ENCODE measurements at regions not wholly inside any gene's neighbourhood (a gene's known extent, or its start where the extent isn't known, plus 50 kb on each side); places are given as distances from the start of the nearest gene placed in this dataset.

GRCh38 chr20:61044499-61044898 is 207.6 kb upstream of the CDH4 start:
- DNase-seq: no peak

DNA sequence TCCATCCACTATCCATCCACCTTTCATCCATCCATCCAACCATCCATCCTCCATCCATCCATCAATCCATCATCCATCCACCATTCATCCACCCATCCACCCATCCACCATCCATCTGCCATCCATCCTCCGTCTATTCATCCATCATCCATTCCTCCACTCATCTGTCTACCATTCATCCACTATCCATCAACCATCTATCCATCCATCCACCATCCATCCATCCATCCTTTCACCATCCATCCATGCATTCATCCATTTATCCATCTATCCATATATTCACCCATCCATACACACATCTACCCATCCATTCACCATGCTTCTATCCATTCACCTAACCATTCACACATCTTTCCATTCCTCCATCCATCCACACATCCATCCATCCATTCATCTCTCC is 207.0 kb upstream of the CDH4 start:
- DNase-seq: no peak

- no peak for DNase-seq
Observed at GRCh38 chr20:61045876-61046585, 206.0 kb upstream of the CDH4 start.

GRCh38 chr20:61046721-61047351 is 205.2 kb upstream of the CDH4 start:
- DNase-seq: no peak

- no peak for DNase-seq
Observed at GRCh38 chr20:61047515-61047914, 204.5 kb upstream of the CDH4 start.

GRCh38 chr20:61048302-61048701 is 203.8 kb upstream of the CDH4 start:
- no peak for DNase-seq

DNA sequence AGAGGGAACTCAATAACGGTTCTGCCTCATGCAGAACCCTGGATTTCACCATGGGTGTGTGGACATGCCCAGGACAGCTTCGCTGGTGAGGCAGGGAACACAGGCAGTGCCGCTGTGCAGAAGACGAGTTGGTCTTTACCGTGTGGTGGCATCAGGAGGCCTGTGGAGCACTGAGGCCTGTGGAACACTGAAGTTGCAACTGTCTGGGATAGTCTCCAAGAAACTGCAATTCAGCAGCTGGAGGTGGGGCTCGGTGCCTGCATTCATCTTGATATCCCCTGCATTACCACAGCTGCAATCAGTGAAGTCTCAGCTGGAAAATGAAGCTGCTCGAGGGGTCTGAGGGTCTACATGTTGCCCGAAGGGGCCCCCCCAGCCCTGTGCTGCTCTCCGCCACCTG is 202.4 kb upstream of the CDH4 start:
- DNase-seq: no peak

GRCh38 chr20:61050336-61050890 is 201.6 kb upstream of the CDH4 start:
- no peak for DNase-seq

GRCh38 chr20:61052195-61052750 is 199.8 kb upstream of the CDH4 start:
- DNase-seq: peak; percentile 63 to 91

DNA sequence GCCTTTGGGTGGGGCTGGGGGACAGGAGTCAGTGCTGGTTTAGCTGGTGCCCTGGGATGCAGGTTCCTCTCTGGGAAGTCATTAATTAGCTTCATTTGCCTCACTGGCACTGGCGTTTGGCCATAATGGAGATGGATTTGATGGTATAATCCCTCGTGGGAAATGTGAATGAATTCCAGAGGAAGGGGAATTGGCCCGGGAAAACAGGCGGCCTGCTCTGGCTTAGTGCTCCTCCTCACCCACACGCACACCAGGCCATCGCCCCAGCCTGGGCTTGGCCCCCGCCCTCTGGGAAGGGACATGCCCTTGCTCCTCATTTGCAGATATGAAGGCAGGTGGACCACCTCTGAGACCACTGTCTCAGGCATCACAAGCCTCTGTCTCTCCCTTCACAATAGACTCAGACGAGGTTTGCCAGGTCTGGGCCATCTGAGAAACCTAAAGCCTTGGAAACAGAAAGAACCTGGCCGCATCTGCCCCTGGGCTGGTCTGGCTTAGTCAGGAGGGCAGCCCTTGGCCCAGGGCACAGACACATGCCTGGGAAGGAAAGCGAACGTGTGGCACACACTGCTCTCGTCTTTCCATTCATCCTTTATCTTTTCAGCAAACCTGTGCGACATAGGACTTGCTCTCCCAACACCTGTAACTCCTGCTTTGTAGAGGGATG is 199.2 kb upstream of the CDH4 start:
- peak; percentile 55 to 61 for DNase-seq

DNA sequence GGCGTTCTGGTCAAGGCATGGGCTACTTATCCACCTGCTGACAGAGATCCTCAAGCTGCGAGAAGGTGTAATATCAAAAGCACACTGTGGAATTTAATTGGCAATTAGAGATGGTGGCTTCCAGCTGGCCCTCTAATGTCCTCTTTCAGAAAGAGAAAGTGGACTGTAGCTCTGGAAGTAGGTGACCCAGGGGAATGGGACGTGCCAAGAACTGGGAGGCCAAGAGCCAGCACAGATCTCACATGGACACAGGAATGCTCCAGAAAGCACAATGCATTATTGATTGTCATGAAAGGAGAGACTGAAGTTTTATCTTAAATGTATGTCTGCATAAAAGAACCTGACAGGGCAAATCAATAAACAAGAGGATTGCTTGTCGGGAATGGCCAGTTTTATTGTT is 198.6 kb upstream of the CDH4 start:
- no peak for DNase-seq

DNA sequence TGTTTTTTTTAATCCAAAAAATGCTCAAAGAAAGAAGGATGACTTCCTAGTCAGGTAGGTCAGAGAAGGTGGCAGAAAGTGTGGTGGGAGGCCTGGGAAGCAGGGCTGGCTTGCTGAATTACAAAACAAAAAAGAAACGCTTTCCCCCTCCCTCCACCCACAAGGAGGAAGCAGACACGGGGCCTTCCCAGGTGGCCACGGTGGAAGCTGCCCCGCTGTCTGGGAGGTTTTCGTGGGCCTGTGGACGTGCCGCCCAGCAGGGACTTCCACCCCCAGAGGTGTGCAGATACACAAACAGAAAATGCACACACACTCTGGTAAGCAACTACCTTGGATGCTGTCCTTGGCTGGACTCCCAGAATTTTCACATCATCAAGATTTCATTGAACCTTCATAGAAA is 198.2 kb upstream of the CDH4 start:
- no peak for DNase-seq

DNA sequence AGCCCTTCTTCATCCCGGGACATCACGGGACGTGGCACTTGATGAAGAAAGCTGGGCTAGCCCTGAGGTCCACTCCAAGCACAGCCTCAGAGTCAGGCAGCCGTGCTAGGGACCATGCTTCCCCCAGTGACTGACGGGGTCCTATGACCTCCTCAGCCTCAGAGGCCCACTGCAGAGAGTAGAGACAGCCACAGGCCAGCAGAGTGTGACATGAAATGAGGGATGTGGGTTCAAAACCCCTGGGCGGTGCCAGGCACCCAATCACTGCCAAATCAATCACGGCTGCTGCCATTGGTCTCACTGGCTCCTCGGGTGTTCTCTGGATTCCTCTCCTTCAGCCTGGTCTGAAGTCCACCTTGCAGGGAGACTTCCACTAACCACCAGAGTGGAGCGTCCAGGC is 197.7 kb upstream of the CDH4 start:
- DNase-seq: no peak

DNA sequence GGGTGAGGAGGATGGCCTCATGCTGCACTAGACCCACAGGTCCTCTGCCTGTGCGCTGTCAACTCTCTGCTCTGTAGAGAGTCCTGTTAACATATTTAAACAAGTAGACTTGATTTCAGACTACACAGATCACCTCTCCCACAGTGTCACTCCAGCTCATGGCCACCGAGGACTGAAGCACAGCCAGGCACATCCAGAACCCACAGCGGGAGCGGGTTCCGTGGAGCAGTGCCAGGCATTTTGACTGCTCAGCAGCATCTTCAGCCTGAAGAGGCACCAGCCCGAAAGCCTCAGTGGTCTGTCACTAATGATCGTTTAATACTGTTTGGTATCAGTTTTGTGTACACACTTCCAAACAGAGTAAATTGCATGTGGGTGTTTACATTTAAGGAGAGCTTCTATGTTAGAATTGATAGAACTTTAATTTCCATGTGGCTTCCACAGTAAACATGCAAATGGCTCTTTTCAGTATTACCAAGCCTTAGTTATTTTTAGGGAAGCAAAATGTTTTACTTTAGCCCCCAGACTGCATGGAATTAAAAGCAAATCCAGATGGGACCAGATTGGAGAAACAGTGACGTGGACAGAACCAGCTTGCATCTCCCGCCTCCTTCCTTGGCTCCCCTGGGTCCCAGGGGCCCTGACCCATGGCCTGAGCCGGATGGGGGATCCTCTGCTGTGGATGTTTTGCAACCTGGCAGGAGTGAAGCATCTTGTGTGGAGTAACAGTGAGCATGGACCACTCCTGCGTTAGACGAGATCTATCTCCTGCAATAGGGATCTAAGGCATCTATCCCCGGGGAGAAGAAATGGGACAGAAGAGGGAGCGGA is 196.7 kb upstream of the CDH4 start:
- DNase-seq: no peak

DNA sequence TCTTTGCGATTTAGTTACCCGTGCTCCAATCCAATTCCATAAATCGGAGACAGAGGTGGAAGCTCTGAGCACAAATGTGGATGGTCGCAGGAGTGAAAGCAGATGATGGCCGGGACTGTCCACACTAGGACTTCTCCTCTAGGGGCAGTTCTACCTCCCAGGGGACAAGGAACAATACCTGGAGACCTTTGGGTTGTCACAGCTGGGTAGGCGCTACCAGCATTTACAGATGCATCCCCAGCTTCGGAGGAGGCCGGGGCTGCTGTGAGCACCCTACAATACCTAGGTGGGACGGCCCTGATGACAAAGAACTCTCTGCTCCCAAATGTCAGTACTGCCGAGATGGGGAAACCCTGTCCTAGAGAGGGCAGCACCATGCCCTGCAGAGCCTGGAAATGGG is 195.9 kb upstream of the CDH4 start:
- no peak for DNase-seq

DNA sequence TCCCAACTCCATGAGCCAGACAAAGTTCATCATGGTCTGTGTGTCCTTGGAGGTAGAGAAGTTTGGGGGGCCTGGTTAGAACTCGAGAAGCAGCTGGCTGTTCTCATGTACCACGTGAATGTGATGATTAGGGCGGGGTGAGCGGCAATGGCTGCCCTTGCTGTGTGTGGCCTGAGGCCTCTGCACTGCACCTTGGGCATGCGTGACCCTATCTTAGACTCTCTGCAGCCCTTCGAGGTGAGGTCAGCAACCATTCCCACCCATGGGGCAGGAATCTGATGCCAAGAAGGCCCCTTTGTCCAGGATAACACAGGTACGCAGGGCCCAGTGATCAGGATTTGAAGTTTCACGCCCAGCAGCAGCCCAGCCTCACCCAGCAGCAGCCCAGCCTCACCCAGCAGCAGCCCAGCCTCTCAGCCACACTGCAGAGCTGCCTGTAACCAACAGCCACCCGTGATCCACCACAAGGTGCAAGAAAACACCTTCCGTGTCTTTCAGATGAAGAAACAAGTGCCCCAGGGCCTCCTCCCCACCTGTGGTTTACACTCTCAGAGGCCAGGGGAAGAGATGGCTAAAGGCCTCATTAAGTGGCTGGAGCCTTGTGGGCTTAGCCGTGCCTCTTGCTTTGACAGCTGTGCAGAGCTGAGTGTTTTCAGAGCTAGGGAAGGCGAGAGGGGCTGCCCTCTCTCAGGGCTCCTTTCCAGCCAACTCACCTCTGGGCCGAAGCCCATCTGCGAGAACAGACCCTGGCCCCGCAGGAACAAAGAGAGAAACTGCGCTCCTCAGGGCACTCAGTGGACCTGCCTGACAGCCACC is 195.2 kb upstream of the CDH4 start:
- peak in 1 of 2 experiments; percentile 56 for DNase-seq

DNA sequence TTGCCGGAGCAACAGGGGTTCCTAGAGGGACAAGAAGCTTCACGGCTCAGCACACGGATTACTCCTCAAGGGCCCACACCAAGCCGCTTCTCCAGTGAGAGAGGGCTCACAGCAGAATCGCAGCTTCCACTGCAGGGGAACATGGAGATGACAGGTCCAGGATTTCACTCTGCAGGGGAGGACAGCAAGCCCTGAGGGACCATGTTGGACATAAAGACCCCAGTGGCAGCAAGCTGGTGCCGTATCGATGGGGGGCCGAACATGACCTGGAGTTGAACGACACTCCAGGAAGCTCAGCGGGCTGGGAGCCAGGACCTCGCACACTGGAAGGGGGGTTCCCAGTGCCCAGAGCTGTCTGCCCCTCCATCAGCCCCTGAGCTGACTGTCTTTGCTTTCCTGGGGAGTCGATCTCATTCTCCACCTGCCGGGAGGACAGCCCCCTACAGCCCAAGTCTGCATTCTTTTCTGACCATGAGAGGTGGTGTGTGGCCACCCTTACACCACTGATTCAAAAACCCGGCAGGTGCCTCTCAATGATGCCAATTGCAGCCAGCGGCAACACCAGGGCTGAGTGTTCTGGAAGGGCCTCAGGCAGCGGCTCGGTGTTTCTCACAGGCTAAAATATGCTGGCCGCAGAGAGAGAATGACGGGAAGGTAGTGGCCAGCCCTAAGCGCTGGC is 194.5 kb upstream of the CDH4 start:
- DNase-seq: peak; percentile 2 to 56

- no peak for DNase-seq
Observed at GRCh38 chr20:61061981-61062380, 190.1 kb upstream of the CDH4 start.

DNA sequence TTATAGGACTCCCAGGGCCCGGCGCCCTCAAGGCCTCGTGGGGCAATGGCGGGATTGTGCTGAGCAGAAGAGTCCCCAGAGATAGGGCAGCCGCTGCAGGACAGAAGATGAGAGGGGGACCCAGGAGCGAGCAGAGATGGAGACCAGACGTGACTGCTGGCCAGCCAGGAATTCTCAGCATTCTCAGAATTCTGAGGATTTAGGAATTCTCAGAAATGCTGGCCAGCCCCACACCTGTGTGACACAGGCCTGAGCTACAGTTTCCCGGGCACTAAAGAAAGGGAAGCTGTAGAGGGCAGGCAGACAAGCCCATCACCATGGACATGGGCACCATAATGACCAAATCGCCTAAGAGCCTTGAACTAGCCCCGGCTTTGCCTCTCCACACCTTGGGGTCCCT is 186.2 kb upstream of the CDH4 start:
- no peak for DNase-seq

DNA sequence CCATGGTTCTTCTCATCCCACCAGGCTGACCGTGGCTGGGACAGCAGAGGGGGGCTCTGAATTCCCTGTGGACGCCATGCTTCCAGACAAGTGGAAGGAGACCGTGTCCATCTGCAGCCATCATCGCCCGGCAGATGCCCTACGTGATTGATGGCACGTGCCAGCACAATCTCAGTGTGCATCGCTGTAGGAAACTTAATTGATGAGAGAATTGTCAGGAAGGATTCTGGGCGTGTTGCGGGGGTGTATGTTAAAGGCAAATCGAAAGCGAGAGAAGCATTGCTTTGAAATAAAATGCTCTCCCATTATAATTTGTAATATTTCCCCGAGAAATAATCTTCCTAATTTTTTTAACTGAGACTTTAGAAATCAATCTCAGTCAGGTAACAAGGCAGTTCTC is 185.5 kb upstream of the CDH4 start:
- no peak for DNase-seq

GRCh38 chr20:61067221-61067620 is 184.8 kb upstream of the CDH4 start:
- DNase-seq: no peak
